HEK293T (cell line): ENCODE measurements at regions not wholly inside any gene's neighbourhood (a gene's known extent, or its start where the extent isn't known, plus 50 kb on each side); places are given as distances from the start of the nearest gene placed in this dataset.
A peak's percentile ranks its signal among the peaks of the same experiment; 100 is the strongest.

ENCODE experiments used
- CTCF ChIA-PET: fragments of 350-600 bp; formaldehyde crosslinking; extraction: SDS; loops from one replicate; lab custom pipeline; 2021; ENCODE audit warnings: antibody characterized with exemption, inconsistent platforms; lab: Yijun Ruan, JAX
- POLR2A ChIA-PET: fragments of 350-600 bp; formaldehyde crosslinking; extraction: SDS; loops from one replicate; lab custom pipeline; 2020; ENCODE audit warnings: antibody characterized with exemption, inconsistent platforms; lab: Yijun Ruan, JAX
- DNase-seq: peaks from one replicate; pipeline ENCODE4 v3.0.0; 2012; ENCODE audit warnings: mixed read lengths; ENCODE audit errors: extremely low spot score
- ARNT ChIP-seq: fragments of 450-650 bp; IDR thresholded peaks from 2 replicates; pipeline ENCODE4 v1.6.1; 2017; ENCODE audit warnings: mild to moderate bottlenecking
- BHLHE40 ChIP-seq: fragments of 450-650 bp; IDR thresholded peaks from 2 replicates; pipeline ENCODE4 v1.6.1; 2016; ENCODE audit warnings: mild to moderate bottlenecking, moderate library complexity, borderline replicate concordance
- CTBP1 ChIP-seq: fragments of 450-650 bp; IDR thresholded peaks from 2 replicates; pipeline ENCODE4 v1.6.1; 2016; ENCODE audit warnings: borderline replicate concordance
- ELF4 ChIP-seq: fragments of 450-650 bp; IDR thresholded peaks from 2 replicates; pipeline ENCODE4 v1.6.1; 2017; ENCODE audit warnings: antibody characterized with exemption
- FOXA1 ChIP-seq: fragments of 450-650 bp; IDR thresholded peaks from 2 replicates; pipeline ENCODE4 v1.6.1; 2016; ENCODE audit warnings: mild to moderate bottlenecking
- FOXK2 ChIP-seq: fragments of 450-650 bp; IDR thresholded peaks from 2 replicates; pipeline ENCODE4 v1.6.1; 2016; ENCODE audit warnings: mild to moderate bottlenecking
- FOXM1 ChIP-seq: fragments of 450-650 bp; IDR thresholded peaks from 2 replicates; pipeline ENCODE4 v1.6.1; 2017; ENCODE audit warnings: mild to moderate bottlenecking, borderline replicate concordance
- HDGF ChIP-seq: fragments of 450-650 bp; IDR thresholded peaks from 2 replicates; pipeline ENCODE4 v1.6.1; 2017; ENCODE audit warnings: antibody characterized with exemption, borderline replicate concordance
- L3MBTL2 ChIP-seq: fragments of 450-650 bp; conservative IDR thresholded peaks from 2 replicates; pipeline ENCODE4 v1.6.1; 2016; ENCODE audit warnings: mild to moderate bottlenecking
- LEF1 ChIP-seq: fragments of 450-650 bp; IDR thresholded peaks from 2 replicates; pipeline ENCODE4 v1.6.1; 2017; ENCODE audit warnings: mild to moderate bottlenecking, borderline replicate concordance
- NFRKB ChIP-seq: fragments of 450-650 bp; IDR thresholded peaks from 2 replicates; pipeline ENCODE4 v1.6.1; 2016; ENCODE audit warnings: mild to moderate bottlenecking, moderate library complexity
- PKNOX1 ChIP-seq: fragments of 450-650 bp; IDR thresholded peaks from 2 replicates; pipeline ENCODE4 v1.6.1; 2016
- SP1 ChIP-seq: fragments of 450-650 bp; IDR thresholded peaks from 2 replicates; pipeline ENCODE4 v1.6.1; 2017
- SUZ12 ChIP-seq: fragments of 450-650 bp; IDR thresholded peaks from 2 replicates; pipeline ENCODE4 v1.6.1; 2016; ENCODE audit warnings: mild to moderate bottlenecking
- TARDBP ChIP-seq: fragments of 450-650 bp; IDR thresholded peaks from 2 replicates; pipeline ENCODE4 v1.6.1; 2016
- ZNF384 ChIP-seq: fragments of 450-650 bp; IDR thresholded peaks from 2 replicates; pipeline ENCODE4 v1.6.1; 2016

- no peak for DNase-seq
- TF ChIP-seq FOXA1 (no peak), ZNF384 (no peak), NFRKB (no peak), LEF1 (no peak), TARDBP (no peak), HDGF (no peak)
- CTCF ChIA-PET = no interaction called here
- POLR2A ChIA-PET = no interaction called here
Observed at GRCh38 chr2:160920791-160921303, 239.4 kb upstream of the TANK start.

GRCh38 chr2:160921386-160921964 lies 238.8 kb upstream of the TANK start:
- TF ChIP-seq FOXK2 (no peak), ARNT (no peak), SUZ12 (no peak), HDGF (no peak), LEF1 (no peak), CTBP1 (no peak), PKNOX1 (no peak), FOXM1 (no peak), FOXA1 (no peak), ZNF384 (no peak), L3MBTL2 (no peak), BHLHE40 (no peak), NFRKB (no peak), SP1 (no peak), ELF4 (no peak)
- CTCF ChIA-PET = no interaction called here
- POLR2A ChIA-PET = no interaction called here
- DNase-seq = no peak

- TF ChIP-seq FOXA1 = no peak
- no peak for DNase-seq
- ChIA-PET CTCF (no interaction called here), POLR2A (no interaction called here)
Observed at GRCh38 chr2:160924936-160925353, 235.3 kb upstream of the TANK start.

GRCh38 chr2:160925956-160926355 lies 234.3 kb upstream of the TANK start:
- DNase-seq = no peak
- ChIA-PET POLR2A (no interaction called here), CTCF (no interaction called here)
- TF ChIP-seq SUZ12 (no peak), TARDBP (no peak), ELF4 (no peak), FOXK2 (no peak), ZNF384 (no peak), L3MBTL2 (no peak), LEF1 (no peak), FOXA1 (no peak), CTBP1 (no peak), NFRKB (no peak), BHLHE40 (no peak), SP1 (no peak), FOXM1 (no peak), PKNOX1 (no peak), ARNT (no peak), HDGF (no peak)

- DNase-seq = peak; percentile 8
- TF ChIP-seq HDGF (no peak), TARDBP (no peak), FOXA1 (no peak)
- POLR2A ChIA-PET = no interaction called here
- CTCF ChIA-PET = no interaction called here
Observed at GRCh38 chr2:160927324-160927723, 232.9 kb upstream of the TANK start.

- no peak for DNase-seq
- ChIA-PET CTCF (no interaction called here), POLR2A (no interaction called here)
- TF ChIP-seq LEF1 = no peak
- TF ChIP-seq SUZ12 = no peak
- no peak for TF ChIP-seq ZNF384
- no peak for TF ChIP-seq FOXM1
- no peak for TF ChIP-seq BHLHE40
- no peak for TF ChIP-seq HDGF
- no peak for TF ChIP-seq NFRKB
- TF ChIP-seq ELF4 = no peak
- TF ChIP-seq FOXK2 = no peak
- no peak for TF ChIP-seq CTBP1
- no peak for TF ChIP-seq FOXA1
- TF ChIP-seq PKNOX1 = no peak
- TF ChIP-seq SP1 = no peak
- no peak for TF ChIP-seq L3MBTL2
- TF ChIP-seq TARDBP = no peak
- TF ChIP-seq ARNT = no peak
Observed at GRCh38 chr2:160928854-160929301, 231.3 kb upstream of the TANK start.

GRCh38 chr2:160931531-160931930 lies 228.7 kb upstream of the TANK start:
- DNase-seq = no peak
- ChIA-PET POLR2A (no interaction called here), CTCF (no interaction called here)
- TF ChIP-seq L3MBTL2 (no peak), FOXM1 (no peak), HDGF (no peak), NFRKB (no peak), FOXK2 (no peak), LEF1 (no peak), SUZ12 (no peak), FOXA1 (no peak)
